ENCODE measurements at regions not wholly inside any gene's neighbourhood (a gene's known extent, or its start where the extent isn't known, plus 50 kb on each side); places are given as distances from the start of the nearest gene placed in this dataset.
"Not testable (repeated sequence)": the region's sequence is repeated elsewhere in the genome, so short reads cannot be mapped to it uniquely, and the experiment has no call there.

DNA sequence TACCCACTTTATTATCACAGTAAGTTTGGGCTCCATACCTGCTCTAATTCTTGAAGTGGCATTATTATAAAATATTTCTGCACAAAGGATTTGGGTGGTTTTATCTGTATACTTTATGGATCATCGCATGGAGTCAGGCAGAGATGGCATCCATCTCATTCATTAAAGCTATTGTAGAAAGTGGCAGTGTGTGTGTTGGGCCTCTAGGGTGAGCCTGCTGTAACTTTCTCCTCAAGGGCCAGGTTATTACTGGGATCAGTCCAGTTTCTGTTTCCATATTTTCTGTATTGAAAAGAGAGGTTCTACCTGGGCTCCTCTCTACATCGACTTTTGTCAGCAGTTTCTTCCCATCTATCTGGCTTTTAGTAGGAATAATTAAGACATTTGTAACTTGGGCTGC is 511.1 kb downstream of the MMUT start:
- no peaks in the 10 kb centered on the region for H3K9me3 ChIP-seq
- no peaks in the 10 kb centered on the region for H3K4me1 ChIP-seq
- no peaks in the 10 kb centered on the region for H3K27me3 ChIP-seq
- TF ChIP-seq, protein P1, sequence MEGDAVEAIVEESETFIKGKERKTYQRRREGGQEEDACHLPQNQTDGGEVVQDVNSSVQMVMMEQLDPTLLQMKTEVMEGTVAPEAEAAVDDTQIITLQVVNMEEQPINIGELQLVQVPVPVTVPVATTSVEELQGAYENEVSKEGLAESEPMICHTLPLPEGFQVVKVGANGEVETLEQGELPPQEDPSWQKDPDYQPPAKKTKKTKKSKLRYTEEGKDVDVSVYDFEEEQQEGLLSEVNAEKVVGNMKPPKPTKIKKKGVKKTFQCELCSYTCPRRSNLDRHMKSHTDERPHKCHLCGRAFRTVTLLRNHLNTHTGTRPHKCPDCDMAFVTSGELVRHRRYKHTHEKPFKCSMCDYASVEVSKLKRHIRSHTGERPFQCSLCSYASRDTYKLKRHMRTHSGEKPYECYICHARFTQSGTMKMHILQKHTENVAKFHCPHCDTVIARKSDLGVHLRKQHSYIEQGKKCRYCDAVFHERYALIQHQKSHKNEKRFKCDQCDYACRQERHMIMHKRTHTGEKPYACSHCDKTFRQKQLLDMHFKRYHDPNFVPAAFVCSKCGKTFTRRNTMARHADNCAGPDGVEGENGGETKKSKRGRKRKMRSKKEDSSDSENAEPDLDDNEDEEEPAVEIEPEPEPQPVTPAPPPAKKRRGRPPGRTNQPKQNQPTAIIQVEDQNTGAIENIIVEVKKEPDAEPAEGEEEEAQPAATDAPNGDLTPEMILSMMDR (IDR thresholded peaks at IDR 0.05) = no peak
- intact Hi-C loops (cut with DNase I; ENCODE audit: low total_unique reads) = no loop called here
- no peaks in the 10 kb centered on the region for H3K36me3 ChIP-seq
- H3K4me3 ChIP-seq = no peak overlapping the region
- DNase-seq = no peak
- H3K27ac ChIP-seq = no peak overlapping the region

DNA sequence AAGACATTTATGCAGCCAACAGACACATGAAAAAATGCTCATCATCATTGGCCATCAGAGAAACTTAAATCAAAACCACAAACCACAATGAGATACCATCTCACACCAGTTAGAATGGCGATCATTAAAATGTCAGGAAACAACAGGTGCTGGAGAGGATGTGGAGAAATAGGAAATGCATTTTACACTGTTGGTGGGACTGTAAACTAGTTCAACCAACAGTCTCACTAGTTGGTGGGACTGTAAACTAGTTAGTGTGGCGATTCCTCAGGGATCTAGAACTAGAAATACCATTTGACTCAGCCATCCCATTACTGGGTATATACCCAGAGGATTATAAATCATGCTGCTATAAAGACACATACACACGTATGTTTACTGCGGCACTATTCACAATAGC is 518.8 kb downstream of the MMUT start:
- H3K27me3 ChIP-seq; DNase-seq; H3K4me1 ChIP-seq; intact Hi-C loops (cut with DNase I; ENCODE audit: low total_unique reads); H3K4me3 ChIP-seq; H3K27ac ChIP-seq; H3K9me3 ChIP-seq; H3K36me3 ChIP-seq: not testable (repeated sequence)

DNA sequence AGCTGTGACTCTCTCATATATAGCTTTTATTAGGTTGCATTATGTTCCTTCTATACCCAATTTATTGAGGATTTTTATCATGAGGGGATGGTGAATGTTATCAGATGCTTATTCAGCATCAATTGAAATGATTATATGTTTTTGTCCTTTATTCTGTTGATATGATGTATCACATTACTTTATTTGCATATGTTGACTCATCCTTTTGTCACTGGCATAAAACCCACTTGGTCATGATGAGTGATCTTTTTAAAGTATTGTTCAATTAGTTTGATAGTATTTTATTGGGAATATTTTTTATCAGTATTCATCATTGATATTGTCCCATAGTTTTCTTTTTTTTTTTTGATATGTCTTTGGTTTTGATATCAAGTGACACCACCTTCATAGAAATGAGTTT is 529.9 kb downstream of the MMUT start:
- H3K9me3 ChIP-seq = no peaks in the 10 kb centered on the region
- H3K27ac ChIP-seq = no peak overlapping the region
- H3K4me1 ChIP-seq = no peaks in the 10 kb centered on the region
- H3K27me3 ChIP-seq = no peaks in the 10 kb centered on the region
- TF ChIP-seq, protein P1 (IDR thresholded peaks at IDR 0.05) = no peak
- no peak for DNase-seq
- intact Hi-C loops (cut with DNase I; ENCODE audit: low total_unique reads) = no loop called here
- H3K36me3 ChIP-seq = no peaks in the 10 kb centered on the region
- H3K4me3 ChIP-seq = no peak overlapping the region

DNA sequence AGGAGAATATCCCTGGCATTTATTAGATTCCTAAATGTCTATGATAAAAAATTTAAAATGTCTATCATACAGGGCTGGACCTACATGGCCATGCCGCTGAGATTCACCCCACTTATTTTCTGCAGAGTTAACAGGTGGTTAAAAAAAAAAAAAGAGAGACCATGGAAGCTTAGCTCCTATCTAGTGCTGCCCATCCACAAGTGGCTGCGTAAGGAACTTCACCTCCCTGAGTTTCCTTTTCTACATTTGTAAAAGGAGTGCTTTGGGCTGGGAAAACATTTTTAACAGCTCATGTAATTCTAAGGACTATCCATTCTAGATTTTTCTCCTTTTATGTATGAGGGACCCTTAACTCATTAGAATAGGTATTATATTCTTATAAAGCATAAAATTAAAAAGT is 534.1 kb downstream of the MMUT start:
- DNase-seq = no peak
- Histone ChIP-seq H3K27ac (no peak overlapping the region), H3K36me3 (no peaks in the 10 kb centered on the region), H3K4me3 (no peak overlapping the region), H3K27me3 (no peaks in the 10 kb centered on the region), H3K9me3 (no peaks in the 10 kb centered on the region), H3K4me1 (no peaks in the 10 kb centered on the region)
- intact Hi-C loops (cut with DNase I; ENCODE audit: low total_unique reads) = no loop called here
- TF ChIP-seq, protein P1 (IDR thresholded peaks at IDR 0.05) = no peak

DNA sequence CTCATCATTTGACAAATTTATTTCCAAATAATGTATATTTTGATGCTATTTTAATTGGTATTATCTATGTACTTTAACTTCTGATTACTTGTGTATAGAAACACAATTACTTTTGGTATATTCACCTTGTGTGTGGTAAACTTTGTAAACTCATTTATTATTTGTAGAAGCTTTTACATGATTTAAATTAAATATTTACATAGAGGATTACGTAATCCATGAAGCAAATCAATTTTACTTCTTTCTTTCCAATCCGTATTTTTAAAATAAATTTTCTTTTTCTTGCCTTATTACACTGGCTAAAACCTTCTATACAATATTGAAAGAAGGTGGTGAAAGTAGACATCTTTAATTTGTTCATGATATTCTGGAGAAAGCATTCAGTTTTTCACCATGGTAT is 540.2 kb downstream of the MMUT start:
- TF ChIP-seq, protein P1 (IDR thresholded peaks at IDR 0.05) = no peak
- no peaks in the 10 kb centered on the region for H3K27me3 ChIP-seq
- intact Hi-C loops (cut with DNase I; ENCODE audit: low total_unique reads) = no loop called here
- DNase-seq = no peak
- H3K4me3 ChIP-seq = no peak overlapping the region
- H3K9me3 ChIP-seq = no peaks in the 10 kb centered on the region
- no peaks in the 10 kb centered on the region for H3K36me3 ChIP-seq
- no peak overlapping the region for H3K27ac ChIP-seq
- no peaks in the 10 kb centered on the region for H3K4me1 ChIP-seq

DNA sequence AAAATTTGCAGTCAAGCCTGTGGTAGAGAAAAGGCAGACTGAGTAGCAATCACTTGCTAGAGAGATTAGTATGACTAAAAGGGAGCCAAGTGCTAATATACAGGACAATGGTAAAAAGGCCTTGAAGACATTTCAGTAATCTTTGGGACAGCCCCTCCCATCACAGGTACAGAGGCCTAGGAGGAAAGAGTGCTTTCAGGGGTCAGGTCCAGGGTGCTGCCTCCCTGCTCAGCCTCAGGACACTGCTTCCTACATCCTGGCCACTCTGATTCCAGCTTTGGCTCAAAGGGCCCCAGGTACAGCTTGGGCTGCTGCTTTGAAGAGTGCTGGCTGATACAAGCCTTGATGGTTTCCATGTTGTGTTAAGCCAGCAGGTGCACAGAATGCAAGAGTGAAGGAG is 543.5 kb downstream of the MMUT start:
- TF ChIP-seq, protein P1 (IDR thresholded peaks at IDR 0.05) = no peak
- Histone ChIP-seq H3K4me3 (no peak overlapping the region), H3K27ac (no peak overlapping the region), H3K36me3 (no peaks in the 10 kb centered on the region), H3K27me3 (no peaks in the 10 kb centered on the region), H3K9me3 (no peaks in the 10 kb centered on the region), H3K4me1 (no peaks in the 10 kb centered on the region)
- intact Hi-C loops (cut with DNase I; ENCODE audit: low total_unique reads) = no loop called here
- no peak for DNase-seq
